RWPE1 (cell line): ENCODE measurements at regions not wholly inside any gene's neighbourhood (a gene's known extent, or its start where the extent isn't known, plus 50 kb on each side); places are given as distances from the start of the nearest gene placed in this dataset.
"Not testable (repeated sequence)": the region's sequence is repeated elsewhere in the genome, so short reads cannot be mapped to it uniquely, and the experiment has no call there.

ENCODE experiments used
- CTCF ChIA-PET: fragments of 350-600 bp; sonication (Branson Sonifier 250); formaldehyde crosslinking; extraction: SDS; loops from one replicate; lab custom pipeline; 2021; lab: Yijun Ruan, JAX
- POLR2A ChIA-PET: fragments of 400-600 bp; formaldehyde crosslinking; extraction: SDS; loops from one replicate; lab custom pipeline; 2020; ENCODE audit warnings: antibody characterized with exemption; ENCODE audit not compliant: low non-redundant PET; lab: Yijun Ruan, JAX
- DNase-seq: peaks from one replicate; pipeline ENCODE4 v3.0.0; 2012; ENCODE audit warnings: low spot score
- H3K27ac ChIP-seq: fragments of 450-650 bp; 2 replicates; pipeline ENCODE4 v1.5.1; 2017
- CTCF ChIP-seq: fragments of 450-650 bp; conservative IDR thresholded peaks from 2 replicates; pipeline ENCODE4 v1.5.1; 2017; ENCODE audit warnings: low read depth, mild to moderate bottlenecking

GRCh38 chr6:86205980-86206379, 563.3 kb upstream of the SYNCRIP start:
- TF ChIP-seq CTCF: no peak
- CTCF ChIA-PET: no interaction called here
- H3K27ac ChIP-seq: no peak overlapping the region
- DNase-seq: no peak
- POLR2A ChIA-PET: no interaction called here

- H3K27ac ChIP-seq: no peak overlapping the region
- no peak for DNase-seq
- CTCF ChIA-PET: no interaction called here
- POLR2A ChIA-PET: no interaction called here
- TF ChIP-seq CTCF: no peak
These were observed 560.4 kb upstream of the SYNCRIP start for GRCh38 chr6:86203044-86203443.

- DNase-seq: no peak
- TF ChIP-seq CTCF: no peak
- ChIA-PET POLR2A (no interaction called here), CTCF (no interaction called here)
- H3K27ac ChIP-seq: no peak overlapping the region
These were observed 551.1 kb upstream of the SYNCRIP start for GRCh38 chr6:86193821-86194220.

- ChIA-PET POLR2A (no interaction called here), CTCF (no interaction called here)
- no peak for TF ChIP-seq CTCF
- H3K27ac ChIP-seq: no peak overlapping the region
- no peak for DNase-seq
These were observed 549.4 kb upstream of the SYNCRIP start for GRCh38 chr6:86192123-86192522.

GRCh38 chr6:86175149-86175548, 532.5 kb upstream of the SYNCRIP start:
- H3K27ac ChIP-seq, POLR2A ChIA-PET, DNase-seq, CTCF ChIA-PET: not testable (repeated sequence)

GRCh38 chr6:86154852-86155251, 512.2 kb upstream of the SYNCRIP start:
- ChIA-PET CTCF (no interaction called here), POLR2A (no interaction called here)
- no peak overlapping the region for H3K27ac ChIP-seq
- TF ChIP-seq CTCF: no peak
- DNase-seq: no peak

- no peak overlapping the region for H3K27ac ChIP-seq
- ChIA-PET POLR2A (no interaction called here), CTCF (interaction anchor here (0.8 kb wide), 1 partner anchor 1194 kb away, joined by 4 read pairs; no protein-coding TSS in a partner anchor)
- DNase-seq: no peak
- TF ChIP-seq CTCF: no peak
These were observed 510.8 kb upstream of the SYNCRIP start for GRCh38 chr6:86153521-86153920.
